ENCODE measurements at regions not wholly inside any gene's neighbourhood (a gene's known extent, or its start where the extent isn't known, plus 50 kb on each side); places are given as distances from the start of the nearest gene placed in this dataset.
"Not testable (repeated sequence)": the region's sequence is repeated elsewhere in the genome, so short reads cannot be mapped to it uniquely, and the experiment has no call there.

DNA sequence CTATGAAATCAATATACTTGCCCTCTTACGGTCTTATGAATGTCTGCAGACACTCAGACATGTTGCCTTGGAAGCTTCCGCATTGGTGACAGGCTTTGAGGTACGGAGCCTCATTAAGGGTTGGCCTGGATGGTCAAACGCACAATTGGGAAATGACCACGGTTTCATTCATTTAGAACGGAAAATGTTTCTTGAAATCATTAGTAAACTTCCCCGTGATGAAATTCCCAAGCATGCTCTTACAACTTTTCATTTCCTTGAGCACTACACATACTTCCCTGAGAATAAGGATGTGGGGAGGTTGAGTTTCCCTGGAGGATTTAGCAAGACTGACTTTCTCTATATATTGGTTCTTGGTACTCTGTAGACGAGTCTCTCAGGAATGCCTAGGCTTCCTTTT lies 146.3 kb downstream of the HLX start:
- intact Hi-C loops (cut with micrococcal nuclease), result no loop called here

GRCh38 chr1:221025956-221026355 lies 146.7 kb downstream of the HLX start:
- intact Hi-C loops (cut with micrococcal nuclease), result no loop called here

GRCh38 chr1:221029981-221030649 lies 150.9 kb downstream of the HLX start:
- intact Hi-C loops (cut with micrococcal nuclease), result no loop called here

DNA sequence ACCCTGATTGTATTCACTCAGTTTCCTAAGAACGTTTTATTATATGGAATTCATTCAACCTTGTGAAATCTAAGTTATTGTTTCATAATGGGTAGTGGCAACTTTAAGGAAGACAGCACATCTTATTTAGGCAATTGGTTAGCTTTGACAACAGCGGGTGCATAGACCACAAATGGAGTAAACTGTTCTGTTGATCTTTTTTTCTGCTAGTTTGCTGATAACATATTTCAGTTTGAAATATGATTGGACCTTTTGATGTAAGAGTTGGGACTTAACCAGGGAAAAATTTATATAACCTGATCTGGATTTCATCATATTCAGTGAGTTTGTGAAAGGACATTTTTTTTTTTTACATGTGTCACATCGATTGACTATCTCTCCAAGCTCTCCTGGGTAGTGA lies 151.7 kb downstream of the HLX start:
- intact Hi-C loops (cut with micrococcal nuclease), result no loop called here

GRCh38 chr1:221031458-221032203 lies 152.4 kb downstream of the HLX start:
- intact Hi-C loops (cut with micrococcal nuclease), result no loop called here

DNA sequence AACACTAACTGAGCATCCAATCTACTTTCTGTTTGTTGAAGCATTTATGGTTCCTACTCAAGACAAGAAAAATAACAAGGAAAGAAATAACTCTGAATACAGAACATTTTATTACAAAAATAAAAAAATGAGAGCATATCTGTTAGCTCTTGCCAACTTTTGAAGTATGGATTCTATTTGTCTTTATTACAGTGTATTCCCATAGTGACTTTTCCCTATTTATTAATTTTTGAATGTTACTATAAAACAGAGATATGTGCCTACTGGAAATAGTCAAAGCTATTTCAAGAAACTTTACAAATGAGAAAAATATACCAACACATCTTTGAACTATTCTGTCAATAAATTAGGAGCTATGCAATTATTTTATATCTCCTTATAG lies 153.0 kb downstream of the HLX start:
- intact Hi-C loops (cut with micrococcal nuclease), result no loop called here

GRCh38 chr1:221032637-221033280 lies 153.5 kb downstream of the HLX start:
- intact Hi-C loops (cut with micrococcal nuclease), result no loop called here

DNA sequence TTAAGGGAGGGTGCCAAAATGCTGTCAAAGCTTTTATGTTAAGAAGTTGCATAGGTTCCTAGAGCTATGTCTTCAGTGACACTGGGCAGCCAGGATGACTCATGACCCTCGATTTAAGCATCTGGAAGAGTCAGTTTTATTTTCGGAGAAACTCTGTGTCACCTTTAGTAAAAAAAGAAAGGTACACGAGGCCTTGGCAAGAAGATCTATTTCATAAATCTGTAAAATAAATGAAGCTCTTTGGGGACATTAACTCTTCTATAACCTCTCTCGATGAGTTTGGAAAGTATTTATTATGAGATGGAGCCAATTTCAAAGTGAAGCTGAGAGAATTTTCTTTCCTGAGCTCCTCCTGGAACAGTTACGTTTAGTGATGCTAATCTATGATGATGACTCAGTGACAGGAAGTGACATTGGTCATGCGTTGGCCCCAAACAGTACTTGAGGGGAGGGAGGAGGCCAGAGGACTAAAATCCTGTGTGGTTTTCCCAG lies 156.5 kb downstream of the HLX start:
- intact Hi-C loops (cut with micrococcal nuclease), result no loop called here

GRCh38 chr1:221039616-221040015 lies 160.4 kb downstream of the HLX start:
- intact Hi-C loops (cut with micrococcal nuclease), result no loop called here

DNA sequence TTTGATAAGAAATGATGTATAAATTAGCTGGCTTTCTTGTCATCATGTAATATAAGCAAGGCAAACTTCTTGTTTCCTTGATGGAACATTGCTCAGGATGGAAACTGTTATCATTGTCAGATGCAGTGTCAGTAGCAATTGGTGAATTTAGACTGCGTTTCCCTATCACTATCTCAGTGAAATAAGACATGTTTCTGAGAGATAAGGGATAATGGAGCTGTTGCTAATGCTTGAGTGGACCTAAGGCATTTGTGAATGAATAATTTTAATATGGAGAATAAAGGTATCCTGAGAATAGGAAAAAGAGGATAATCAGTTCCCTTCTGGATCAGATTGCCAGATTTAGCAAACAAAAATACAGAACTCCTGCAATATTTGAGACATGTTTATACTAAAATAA lies 160.9 kb downstream of the HLX start:
- intact Hi-C loops (cut with micrococcal nuclease), result no loop called here

DNA sequence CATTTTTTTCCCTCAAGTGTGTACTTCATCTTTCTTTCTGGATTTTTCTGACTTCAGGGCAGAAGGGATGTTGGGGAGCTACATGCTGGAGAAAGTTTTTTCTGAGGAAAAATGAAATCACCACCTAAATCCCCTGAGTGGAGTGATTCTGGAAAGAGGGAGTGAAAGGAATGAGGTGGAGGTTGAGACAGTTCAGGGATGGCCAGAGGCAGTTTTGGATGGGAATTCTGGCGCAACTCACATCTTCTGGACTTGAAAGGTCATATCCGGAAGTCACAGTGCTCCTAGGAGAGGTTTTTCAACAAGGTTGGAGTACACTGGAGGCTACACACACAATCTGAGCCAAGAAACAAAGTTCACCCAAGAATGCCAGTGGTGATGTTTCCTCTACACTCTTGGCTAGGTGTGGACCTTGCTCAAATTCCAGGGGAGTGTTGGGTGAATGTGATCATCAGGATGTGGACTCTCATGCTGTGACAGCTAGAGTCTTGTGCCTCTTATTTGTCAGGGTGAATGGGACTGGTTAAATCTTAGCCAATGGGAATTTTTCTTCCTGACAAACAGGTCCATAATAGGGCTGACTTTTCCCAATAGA lies 161.5 kb downstream of the HLX start:
- intact Hi-C loops (cut with micrococcal nuclease), result no loop called here

DNA sequence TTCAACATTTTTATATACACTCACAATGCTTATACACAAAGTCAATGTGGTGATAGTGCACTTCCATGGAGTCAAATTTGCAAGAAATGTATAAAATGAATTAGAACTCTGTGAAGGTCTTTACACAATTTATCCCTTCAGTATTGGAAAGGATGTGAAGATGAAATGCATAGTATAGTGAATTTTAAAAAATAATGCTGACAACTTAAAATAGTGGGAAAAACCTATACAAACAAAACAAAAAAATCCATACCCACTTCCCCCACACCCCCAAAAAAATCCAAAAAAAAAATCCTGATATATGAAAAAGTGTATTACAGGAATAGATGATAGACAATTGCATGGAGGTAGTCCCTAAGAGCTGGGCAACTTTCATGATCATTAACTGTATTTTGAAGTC lies 165.3 kb downstream of the HLX start:
- intact Hi-C loops (cut with micrococcal nuclease), result no loop called here

DNA sequence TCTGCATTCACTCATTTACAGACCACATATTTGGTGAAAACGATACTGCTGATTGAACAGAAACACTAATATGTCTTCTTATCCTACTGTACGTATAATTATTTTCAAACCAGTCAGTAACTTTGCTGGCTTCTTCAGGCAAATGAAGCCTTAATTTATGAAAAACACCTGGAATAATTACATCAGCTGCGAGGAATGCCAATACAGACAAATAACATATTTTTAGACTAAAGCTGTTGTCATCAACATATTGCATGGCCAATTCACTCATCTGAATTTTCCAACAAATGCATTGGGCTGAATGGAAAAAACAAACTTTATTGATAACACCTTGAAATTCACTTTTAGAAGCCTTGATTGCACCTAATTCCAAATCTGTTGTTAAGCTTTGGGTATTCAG lies 165.9 kb downstream of the HLX start:
- intact Hi-C loops (cut with micrococcal nuclease), result no loop called here

DNA sequence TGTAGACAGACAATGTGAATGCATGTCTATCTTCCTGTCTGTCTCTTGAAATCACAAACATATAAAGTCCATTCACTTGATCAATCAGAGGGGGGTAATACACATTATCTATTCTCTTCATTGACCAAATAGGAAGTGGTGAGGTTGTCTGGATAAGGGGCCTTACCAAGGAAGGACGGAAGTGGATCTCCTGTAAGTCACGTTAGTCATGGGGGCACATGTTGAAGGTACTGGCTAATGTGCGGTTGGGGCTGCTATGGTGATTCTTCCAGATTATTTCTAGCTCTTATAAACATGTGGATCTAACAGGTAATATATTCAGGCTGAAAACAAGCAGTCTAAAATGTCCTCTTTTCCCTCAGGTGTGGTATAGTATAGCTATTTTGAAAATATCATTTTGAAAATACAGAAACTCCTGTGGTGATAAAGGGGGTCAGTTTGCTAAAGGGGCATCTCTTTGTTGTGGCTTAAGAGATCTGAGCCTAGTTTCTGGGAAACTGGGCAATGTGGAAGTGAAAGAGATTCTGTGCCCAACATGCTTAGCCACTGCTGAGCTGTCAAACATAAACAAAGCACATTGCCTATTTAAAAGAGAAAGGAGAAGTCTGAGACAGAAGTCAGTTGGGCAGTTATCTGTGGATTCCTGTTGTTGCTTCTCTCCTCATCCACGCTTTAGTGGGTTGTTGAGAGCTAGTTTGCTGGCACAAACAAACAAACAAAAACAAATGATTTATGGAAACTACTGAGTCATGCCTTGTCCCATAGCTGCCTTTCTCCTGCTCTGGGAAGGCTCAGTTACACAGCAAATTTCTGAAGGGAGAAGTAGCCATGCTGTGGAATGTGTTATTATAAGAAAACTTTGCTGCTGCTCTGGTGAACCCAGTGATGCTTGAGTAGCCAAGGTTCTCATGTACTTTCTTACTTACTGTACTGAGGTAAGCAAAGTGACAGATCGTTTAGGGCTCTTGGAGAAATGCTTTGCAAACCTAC lies 166.9 kb downstream of the HLX start:
- intact Hi-C loops (cut with micrococcal nuclease), result no loop called here

DNA sequence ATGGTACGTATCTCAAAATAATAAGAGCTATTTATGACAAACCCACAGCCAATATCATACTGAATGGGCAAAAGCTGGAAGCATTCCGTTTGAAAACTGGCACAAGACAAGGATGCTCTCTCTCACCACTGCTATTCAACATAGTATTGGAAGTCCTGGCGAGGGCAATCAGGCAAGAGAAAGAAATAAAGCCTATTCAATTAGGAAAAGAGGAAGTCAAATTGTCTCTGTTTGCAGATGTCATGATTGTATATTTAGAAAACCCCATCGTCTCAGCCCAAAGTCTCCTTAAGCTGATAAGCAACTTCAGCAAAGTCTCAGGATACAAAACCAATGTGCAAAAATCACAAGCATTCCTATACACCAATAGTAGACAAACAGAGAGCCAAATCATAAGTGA lies 172.1 kb downstream of the HLX start:
- intact Hi-C loops (cut with micrococcal nuclease), result not testable (repeated sequence)

GRCh38 chr1:221053889-221054288 lies 174.6 kb downstream of the HLX start:
- intact Hi-C loops (cut with micrococcal nuclease), result no loop called here

DNA sequence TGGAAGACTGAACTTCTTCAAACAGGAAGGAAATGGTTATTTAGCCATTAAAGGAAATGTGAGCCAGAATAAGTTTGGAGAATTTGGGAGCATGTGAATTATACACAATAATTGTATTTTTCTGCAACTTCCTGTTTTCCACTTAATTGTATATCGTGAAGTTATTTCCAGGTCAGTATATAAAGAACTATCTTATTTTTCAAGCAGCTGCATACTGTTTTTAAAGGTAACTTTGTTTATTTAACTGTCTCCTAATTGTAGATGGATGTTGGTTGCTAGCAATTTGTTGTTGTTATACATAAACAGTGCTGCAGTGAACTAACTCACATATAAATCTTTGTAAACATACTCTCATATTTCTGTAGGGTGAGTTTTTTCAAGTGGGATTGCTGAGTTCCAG lies 180.3 kb downstream of the HLX start:
- intact Hi-C loops (cut with micrococcal nuclease), result no loop called here

GRCh38 chr1:221063651-221064050 lies 184.4 kb downstream of the HLX start:
- intact Hi-C loops (cut with micrococcal nuclease), result no loop called here

DNA sequence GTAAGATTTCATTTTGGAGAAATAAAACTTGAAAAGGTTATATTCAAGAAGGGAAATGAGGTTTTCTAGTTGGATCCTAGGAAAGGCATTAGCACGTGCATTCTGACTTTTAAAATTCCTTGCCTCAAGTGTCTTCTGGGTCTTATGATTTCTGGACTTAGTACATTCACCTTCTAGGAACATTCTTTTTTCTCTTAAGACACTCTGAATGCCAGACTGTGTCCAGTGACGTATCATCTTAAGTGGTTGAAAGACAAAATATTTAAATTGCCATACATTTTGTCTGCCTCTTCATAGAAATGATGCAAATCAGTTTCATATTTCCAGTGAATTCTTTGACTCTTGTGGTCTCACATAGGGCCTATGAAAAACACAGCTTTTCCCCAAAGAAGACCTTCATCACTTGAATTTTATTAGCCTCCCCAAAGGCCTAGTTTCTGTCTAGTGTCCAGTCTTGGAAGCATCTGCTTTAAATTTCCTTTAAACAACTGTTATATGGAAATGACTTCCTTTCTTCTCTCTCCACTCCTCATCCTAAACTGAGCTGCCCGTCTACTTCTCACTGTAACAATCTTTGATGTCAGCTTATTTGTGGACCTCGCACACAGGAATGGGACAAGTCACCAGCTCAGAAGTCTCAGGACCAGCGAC lies 187.2 kb downstream of the HLX start:
- intact Hi-C loops (cut with micrococcal nuclease), result no loop called here

DNA sequence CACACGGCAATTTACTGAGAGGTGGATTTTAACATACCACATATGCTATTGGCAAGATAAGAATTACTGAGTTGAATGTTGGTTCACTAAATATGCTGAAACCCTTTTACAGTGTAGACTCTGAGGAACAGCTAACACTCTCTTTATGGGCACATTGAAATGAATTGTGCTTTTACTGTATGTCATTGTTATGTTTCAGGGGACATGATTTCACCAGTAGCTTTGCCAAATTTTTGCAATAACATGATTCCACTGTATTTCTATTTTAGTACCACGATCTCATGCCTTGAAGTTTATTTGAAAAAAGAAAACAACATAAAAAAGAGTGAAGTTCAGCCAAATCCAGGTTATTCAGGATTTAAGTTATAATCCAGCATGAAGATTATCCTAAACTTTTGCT lies 188.5 kb downstream of the HLX start:
- intact Hi-C loops (cut with micrococcal nuclease), result no loop called here
